Pons (tissue), 1 donor: ENCODE measurements at regions not wholly inside any gene's neighbourhood (a gene's known extent, or its start where the extent isn't known, plus 50 kb on each side); places are given as distances from the start of the nearest gene placed in this dataset.

Source experiments
- DNase-seq: peaks from one replicate; pipeline ENCODE4 v3.0.0-alpha.2; 2016; ENCODE audit warnings: low spot score

DNA sequence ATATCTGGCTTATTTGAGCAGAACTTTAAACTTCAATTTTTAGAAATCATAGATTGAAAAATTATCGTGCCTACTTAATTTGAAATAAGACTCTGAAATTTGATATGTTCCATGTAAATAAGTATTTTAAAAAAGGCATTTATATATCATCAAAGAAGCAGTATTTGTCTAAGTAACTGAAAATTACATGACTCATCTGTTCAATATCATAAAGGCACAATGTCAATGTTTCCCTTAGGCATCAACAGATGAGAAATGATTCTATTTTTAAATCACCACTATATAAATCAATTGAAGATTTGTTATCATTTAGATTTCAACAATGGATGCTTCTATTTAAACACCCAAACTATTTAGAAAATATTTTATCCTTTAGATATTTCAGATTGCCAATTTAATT is 142.9 kb upstream of the POU5F2 start:
- no peak for DNase-seq

DNA sequence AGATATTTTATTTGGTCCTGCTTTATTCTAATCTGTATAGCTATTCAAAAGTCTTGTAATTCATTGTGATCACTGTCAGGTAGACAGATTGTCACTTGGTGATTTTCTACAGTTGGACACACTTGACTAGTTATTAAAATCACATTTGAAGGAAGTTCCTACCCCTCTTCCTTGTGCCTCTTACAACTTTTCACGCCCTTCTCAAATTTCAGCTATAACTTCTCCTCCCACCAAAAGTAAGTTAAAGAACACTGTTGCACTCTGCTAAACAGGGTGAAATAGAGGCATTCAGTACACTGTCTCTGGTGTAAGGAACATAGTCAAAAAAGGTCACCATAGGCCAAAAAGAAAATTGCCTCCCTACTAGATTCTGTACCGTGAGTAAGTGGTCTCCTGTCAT is 142.1 kb upstream of the POU5F2 start:
- DNase-seq: no peak

DNA sequence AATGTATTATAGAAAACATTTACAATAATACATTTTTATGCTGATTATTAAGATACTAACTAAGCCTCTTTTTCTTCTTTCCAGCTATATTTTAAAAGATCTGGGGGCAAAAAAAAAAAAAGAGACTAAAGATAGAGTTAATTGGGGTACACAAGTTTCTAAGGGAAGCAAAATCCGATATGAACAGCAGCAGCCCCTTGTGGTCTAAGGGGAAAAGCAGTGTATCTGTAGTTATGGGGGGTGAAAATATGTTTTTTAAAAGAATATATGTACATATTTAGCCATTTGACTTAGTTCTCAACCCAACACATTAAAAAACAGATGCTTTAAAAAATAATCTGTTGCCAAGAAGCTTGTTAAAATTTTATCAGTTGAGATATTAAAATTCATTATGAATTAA is 134.3 kb upstream of the POU5F2 start:
- no peak for DNase-seq

DNA sequence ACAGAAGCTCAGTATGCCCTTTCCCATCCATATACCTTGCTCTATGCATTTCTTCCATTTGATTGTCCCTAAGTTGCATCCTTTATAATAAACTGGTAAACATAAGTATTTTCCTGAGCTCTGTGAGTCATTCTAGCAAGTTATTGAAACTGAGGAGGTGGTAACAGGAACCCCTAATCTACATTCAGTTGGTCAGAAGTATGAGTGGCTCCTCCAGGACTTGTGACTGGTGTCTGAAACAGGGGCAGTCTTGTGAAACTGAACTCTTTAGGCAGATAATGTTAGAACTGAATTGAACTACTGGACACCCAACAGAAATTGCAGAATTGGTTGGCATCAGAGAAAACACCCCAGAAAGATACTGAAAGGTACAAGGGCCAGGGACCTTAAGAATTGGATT is 133.1 kb upstream of the POU5F2 start:
- no peak for DNase-seq

DNA sequence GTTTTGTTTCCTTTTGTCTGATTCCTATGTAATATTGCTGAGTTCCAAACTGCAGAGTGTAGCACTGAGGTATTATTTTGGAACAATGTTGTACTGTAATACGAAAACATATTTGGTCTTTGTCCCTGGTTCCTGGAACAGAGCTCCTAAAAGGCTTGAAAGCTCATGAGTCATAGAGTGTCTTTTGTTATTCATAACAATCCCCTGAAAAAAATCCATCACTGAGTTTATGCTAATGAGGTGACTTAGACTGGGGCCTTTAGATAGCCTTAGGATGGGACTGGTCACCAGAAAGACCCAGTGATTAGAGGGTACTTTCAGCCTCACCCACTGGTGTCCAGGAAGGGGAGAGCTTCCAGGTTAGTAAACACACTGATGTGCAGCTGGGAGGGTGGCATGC is 132.7 kb upstream of the POU5F2 start:
- peak; percentile 45 for DNase-seq

DNA sequence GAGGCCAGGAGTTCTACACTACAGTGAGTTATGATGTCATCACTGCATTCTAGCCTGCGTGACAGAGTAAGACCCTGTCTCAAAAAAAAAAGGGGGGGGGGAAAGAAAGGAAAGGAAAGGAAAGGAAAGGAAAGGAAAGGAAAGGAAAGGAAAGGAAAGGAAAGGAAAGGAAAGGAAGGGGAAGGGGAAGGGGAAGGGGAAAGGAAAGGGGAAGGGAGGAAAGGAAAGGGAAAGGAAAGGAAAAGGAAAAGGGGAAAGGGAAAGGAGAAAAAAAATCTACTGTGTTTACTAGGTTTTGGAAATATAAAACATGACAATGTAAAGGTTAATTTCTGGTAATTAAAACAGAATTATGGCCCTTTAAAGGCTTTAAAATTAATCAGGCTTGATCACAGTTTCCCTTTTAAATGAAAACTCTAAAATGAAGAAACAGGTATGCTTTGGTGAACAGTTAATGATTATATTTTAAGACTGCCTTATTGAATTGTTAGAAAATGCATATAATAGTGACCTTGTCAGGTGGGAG is 131.9 kb upstream of the POU5F2 start:
- DNase-seq: no peak

DNA sequence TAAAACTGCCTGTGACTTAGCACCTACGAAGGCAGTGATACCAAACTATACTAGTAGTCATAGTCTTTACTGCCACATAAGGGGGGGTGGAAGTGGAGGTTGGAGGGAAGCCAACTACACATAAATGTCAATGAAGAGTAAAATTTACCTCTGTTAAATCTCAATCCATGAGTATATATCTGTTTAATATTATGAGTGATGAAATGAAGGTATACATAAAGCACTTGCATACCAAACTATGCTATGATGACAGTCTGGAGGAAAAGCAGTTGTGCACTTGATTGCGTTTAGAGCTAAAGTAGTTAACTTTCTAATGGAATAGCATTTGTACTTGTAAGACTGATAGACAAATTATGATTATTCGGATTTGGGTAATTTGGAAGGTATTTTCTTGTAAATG is 129.2 kb upstream of the POU5F2 start:
- no peak for DNase-seq

DNA sequence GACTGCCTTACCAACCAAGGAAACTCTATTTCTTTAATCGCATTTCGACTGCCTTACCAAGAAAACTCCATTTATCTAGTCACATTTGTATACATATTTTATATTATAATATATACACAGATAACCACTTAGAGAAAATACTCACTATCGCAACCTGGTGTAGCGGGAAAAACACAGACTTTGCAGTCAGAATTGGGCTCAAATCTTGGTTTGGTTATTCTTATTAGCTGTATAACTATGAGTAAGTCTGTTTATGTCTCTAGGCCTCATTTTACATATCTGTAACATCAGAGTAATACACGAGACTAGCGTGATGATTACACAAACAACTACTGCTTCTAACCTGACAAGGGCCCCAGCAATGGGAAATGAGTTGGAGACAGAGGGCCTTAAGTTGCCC is 127.5 kb upstream of the POU5F2 start:
- no peak for DNase-seq

DNA sequence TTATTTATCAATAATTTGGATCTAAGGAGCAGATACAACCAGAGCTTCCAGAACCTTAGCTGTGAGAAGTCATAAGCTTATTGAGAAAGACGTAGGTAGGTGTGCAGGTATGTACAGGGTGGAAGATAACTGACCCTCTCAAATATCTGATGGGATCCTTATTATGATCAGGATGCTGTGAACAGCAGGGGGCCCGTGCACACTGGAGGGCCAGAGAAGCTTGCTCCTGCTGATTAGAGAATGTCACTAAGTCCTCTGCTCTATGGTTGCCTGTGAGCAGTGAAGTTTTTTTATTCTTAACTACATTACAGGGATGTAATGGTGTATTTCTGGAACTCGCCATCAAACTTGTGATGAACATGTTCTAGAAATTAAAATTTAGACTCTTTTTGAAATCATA is 108.9 kb upstream of the POU5F2 start:
- DNase-seq: no peak

DNA sequence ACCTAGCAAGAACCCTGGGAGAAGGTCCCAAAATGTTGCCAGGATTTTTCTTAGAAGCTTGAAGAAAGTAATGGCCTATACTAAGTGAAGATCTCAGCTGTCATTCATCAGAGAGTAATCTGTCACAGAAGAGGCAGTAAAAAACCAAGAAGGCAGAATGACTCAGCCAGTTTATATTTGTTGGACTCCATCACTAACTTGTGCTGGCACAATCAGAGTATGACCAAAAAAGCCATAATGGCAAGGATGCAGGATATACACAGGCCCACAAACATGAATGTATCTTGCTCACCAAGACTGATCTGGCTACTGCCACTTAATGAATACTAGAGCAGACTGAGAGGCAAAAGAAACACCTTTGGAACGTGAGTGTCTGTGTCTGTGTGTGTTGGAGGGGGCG is 104.0 kb upstream of the POU5F2 start:
- DNase-seq: no peak

DNA sequence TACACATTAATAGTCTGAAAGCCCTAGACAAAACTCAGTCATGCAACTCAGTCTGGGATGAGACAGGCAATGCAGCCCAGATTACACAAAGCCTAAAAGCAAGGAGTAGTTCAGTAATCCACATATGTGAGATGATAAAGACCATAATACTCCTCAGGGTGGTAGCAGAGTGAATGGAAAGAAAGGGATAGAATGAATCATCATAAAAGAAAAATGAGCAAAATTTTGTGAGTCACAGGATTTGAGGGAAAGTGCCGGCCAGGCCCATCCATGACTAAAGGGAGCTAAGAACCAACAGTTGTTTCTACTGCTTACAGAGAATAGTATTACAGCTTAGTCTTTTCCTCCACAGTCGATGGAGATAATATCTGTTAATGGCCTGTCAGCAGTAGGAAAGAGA is 90.0 kb upstream of the POU5F2 start:
- no peak for DNase-seq

DNA sequence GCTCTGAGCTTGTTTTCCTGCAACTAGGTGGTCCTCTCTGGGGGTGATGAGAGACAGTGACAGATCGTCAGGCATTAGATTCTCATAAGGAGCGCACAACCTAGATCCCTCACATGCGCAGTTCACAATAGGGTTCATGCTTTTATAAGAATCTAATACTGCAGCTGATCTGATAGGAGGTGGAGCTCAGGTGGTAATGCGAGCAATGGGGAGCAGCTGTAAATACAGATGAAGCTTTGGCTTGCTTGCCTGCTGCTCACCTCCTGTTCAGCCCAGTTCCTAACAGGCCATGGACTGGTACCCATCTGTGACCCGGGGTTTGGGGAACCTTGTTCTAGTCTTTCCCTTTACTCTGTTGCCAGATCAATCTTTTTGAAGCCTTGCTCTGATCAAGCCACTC is 89.5 kb upstream of the POU5F2 start:
- no peak for DNase-seq

DNA sequence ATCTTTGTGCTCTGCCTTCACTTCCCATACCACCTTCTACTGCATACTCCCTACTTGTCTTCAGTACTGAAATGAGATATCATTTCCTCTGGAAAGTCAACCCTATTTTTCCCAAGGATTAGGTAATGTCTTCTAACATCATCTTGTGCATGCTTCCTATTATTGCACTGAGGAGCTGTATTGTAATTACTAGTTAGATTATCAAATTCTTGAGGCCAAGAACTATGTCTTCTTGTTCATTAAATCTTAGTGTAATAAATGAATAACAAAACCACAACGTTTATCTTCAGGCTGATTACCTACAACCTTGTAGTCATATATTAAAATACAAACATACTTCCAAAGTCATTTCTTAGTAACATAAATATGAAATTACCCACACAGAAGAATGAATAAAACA is 87.9 kb upstream of the POU5F2 start:
- DNase-seq: no peak

DNA sequence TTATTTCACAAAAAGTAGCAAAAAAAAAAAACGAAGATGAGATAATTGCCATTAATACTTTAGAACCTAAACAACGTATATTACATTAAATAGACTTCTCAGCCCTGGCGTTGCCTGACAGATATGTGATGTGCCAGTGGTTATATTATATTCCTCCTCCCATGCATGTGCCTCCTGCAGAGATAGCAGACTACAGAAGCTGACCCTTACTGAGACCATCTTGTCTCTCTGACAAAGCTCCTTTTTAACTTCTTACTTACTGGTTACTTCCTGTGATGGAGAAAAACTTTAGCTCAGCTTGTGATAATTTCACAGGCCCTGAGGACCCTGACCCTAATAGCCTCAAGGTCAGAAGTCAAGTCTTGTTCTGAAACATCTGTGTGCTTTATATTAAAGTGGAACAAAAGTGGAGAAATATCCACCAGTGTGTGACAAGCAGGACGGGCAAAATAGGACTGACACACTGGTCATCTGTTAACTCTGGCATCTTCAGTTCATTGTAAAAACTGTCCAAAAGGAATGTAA is 80.6 kb upstream of the POU5F2 start:
- DNase-seq: no peak

DNA sequence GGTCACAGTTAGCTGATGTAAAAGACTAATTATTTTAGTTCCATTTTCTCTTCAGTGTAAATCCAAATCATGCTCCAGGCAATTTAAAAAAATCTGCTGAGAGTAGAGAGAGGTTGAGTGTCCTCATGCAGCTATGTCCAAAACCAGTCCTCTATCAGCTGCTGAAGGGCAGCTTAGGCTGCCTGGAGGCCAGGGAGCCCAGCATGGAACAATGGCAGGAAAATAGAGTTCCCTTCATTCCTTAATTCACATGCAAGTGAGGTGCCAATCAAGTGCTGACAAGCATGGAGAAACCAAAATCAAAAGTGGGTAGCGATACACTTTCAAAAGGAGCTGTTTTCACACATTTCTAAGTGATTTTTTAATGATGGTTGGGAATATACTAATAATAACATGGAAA is 78.3 kb upstream of the POU5F2 start:
- DNase-seq: no peak

DNA sequence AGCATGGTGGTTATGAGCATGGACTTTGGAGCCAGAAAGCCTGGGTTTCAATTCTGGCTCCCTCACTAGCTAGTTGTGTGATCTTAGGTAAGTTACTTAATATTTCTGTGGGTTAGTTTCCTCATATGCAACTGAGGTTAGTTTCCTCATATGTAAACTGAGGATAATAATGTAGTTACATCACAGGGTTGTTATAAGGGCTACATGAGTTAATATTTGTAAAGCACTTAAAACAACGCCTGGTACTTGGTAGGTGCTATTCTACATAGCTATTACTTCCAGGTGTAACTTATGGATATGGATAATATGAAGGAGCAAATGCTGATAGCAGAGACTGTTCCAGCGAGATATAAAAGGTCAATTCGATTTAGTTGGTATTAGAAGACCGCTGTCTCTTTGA is 69.4 kb upstream of the POU5F2 start:
- DNase-seq: no peak

DNA sequence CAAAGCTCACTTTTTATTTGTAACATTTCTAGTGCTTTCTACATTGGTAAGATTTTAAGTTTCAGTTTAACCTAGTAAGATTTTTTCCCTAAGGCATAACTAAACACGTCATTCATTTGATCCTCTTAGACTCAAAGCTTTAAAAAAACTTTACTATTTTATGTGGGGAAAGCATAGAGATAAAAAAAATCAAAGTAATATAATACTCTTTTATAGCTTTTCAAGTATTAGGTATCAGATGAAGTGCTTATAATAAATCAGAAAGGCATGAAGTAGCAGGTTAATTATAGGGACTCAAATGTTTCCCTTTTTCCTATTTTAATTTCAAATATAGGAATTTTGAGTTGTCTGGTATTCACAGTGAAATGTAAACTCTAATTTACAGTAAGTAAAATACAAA is 68.0 kb upstream of the POU5F2 start:
- DNase-seq: no peak

DNA sequence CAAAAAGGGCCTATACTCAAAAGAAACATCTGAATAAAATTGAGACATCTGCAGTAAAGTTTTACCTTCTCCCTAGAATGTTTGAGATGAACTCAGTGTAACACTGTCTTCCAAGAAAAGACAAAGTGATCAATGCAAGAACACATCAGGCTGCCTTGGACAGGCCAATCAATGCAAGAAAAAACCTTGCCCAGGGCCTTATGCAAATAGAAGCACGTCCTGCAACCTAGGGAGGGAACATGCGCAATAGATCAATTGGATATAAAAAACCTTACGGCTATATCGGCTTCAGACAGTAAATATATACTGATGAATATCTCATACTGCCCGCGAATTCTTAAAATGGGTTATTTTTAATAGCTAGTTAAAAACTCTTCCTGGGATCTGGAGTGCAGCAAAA is 66.4 kb upstream of the POU5F2 start:
- no peak for DNase-seq

DNA sequence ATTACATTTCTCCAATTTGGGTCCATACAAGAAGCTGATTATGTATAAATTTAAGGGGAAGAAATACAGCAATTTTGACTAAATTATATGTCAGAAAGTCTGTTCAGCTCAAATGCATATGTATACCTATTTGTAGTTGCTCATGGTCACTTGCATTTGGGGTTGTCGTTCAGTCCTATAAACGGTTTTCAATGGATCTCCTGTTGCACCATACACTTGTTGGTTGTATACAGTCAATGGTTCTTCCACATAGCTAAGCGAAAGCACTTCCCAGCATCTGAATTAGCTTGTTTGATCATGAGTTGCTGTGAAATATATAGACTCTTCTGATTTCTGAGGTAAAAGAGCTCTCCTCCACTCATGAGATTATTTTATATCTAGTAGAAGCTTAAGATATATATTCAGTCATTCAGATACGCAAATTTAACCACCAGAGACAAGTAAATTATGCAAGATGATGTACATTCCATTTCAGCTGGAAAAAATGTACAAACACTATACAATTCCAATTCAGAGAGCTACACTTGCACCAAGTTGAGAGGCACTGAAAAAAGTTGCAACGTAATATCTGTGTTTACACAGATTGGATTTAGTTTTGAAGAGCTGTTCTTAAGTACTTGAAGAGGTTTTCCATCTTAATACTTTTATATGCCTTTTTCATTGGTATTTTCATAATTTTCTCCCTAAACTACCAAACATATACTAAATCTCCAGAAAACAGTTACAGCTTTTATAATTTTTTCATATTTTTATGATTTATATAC is 64.4 kb upstream of the POU5F2 start:
- DNase-seq: no peak

DNA sequence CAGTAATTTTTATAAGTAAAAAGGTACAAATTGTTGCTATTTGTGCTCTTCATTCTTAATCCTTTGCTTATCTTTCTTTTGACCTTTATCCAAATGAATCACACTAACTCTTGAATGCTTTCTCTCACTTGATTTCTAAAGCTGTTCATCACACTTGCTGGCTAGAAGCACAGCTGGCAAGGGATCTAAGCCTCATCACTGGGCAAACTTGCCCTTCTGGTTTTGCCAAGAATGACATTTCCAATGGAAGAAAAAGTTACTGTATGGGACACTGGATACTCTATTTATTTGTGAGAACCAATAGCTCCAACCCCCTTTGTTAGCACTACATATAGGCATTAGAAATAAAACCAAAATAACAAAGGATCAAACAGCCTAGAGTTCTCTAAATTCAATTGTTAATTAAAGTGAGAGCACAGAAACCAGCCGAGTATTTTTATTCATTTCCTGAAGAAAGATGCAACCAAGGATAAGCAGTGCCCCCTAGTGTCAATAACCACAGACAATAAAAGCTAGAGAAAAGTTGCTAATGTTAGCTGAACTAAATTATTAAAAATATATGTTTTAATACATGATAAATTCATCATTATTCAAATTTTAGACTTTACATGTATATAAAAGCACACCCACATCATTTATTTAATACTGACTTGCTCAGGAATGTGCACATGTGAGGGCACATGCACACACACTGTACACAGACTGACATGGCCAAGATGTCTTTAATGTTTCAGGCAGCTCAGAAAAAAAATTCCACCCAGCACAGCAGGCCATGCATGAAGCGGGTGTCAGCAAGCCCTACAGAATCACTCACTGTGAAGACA is 59.8 kb upstream of the POU5F2 start:
- DNase-seq: peak; percentile 80

DNA sequence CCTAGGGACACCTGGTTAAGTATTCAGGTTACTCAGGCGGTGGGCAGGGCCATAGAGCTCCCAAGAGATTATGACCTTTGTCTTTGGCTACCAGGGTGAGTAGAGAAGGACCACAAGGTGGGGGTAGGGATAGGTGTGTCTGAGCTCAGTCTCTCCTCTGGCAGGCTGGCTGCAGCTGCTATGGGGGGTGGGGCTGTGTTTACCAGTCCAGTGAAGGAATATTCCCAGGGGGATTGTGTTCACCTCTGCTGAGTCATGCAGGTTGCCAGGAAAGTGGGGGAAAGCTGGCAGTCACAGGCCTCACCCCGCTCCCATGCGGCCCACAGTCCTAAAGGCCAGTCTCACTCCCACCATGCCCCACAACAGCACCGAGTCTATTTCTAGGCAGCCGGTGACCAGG is 53.6 kb upstream of the POU5F2 start:
- no peak for DNase-seq

DNA sequence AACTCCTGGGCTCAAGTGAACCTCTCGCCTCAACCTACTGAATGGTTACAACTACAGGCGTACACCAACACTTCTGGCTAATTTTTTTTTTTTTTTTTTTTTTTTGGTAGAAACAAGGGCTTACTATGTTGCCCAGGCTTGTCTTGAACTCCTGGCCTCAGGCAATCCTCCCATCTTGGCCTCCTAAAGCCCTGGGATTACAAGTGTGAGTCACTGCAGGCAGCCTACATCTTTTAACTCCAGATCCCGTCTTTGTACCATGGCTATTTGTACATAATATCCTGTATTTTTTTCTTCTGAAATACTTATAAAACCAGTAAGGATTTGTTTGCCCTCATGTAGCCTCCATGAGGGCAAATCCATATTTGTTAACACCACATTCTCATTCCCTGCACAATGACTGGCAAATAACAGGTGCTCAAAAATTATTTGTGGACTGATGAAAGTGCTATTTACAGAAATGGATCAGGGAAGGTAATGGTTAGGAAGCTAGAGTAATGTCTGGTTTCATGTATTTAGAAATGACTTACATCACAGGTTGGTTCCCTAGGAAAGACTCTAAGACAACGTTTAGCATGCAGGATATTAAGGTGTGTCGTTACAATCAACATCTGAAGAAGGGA is 51.9 kb upstream of the POU5F2 start:
- no peak for DNase-seq

DNA sequence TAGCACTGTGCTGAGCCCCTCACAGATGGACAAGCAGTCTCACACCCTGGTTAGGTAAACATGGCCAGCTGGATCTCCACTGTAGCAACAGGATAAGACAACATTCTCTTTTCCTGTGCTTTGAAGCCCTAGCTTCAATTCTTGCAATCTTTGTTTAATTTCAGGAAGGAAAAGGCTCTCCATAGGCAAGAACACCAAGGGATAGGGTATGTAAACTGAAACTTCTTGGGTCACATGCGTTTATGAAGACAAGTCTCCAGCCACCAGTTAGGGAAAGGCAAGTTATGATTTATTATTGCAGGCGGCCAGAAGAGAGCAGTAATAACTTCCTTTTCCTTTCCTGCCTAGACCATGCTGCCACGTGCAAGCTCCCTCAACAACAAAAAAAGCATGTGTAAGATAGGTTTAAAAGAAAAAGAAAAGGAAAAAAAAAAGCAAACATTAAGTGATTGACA is 50.1 kb upstream of the POU5F2 start:
- peak; percentile 5 for DNase-seq
